ENCODE measurements at regions not wholly inside any gene's neighbourhood (a gene's known extent, or its start where the extent isn't known, plus 50 kb on each side); places are given as distances from the start of the nearest gene placed in this dataset.

GRCh38 chr21:32070126-32070525, 197.3 kb downstream of the HUNK start:
- TF ChIP-seq CTCF (IDR thresholded peaks at IDR 0.05) = no peak
- H3K9me3 ChIP-seq = no peaks in the 10 kb centered on the region
- no peak for ATAC-seq
- H3K36me3 ChIP-seq = no peaks in the 10 kb centered on the region
- WGBS, 2 donors = 76 to 97% methylated on average over 5 of the region's 5 CpGs
- no peak overlapping the region for H3K27ac ChIP-seq
- no peak for DNase-seq
- H3K4me1 ChIP-seq = no peaks in the 10 kb centered on the region
- intact Hi-C loops (cut with DNase I) = no loop called here
- H3K4me3 ChIP-seq = no peak overlapping the region
- H3K27me3 ChIP-seq = peaks cover 0 to 4% (median 0%) of the 10 kb centered on the region in 7 donors

GRCh38 chr21:32065654-32066053, 192.8 kb downstream of the HUNK start:
- Histone ChIP-seq H3K9me3 (no peaks in the 10 kb centered on the region), H3K27me3 (peaks cover 0 to 4% (median 0%) of the 10 kb centered on the region in 7 donors), H3K36me3 (no peaks in the 10 kb centered on the region), H3K4me1 (no peaks in the 10 kb centered on the region), H3K4me3 (no peak overlapping the region), H3K27ac (no peak overlapping the region)
- no peak for TF ChIP-seq CTCF (IDR thresholded peaks at IDR 0.05)
- DNase-seq (no peak), ATAC-seq (no peak)
- intact Hi-C loops (cut with DNase I) = loop anchor here in 1 of 10 donors (2.0 kb wide), 1 partner anchor 47 kb away; no protein-coding TSS in a partner anchor
- WGBS, 2 donors = 95 to 96% methylated on average over 10 of the region's 10 CpGs

- WGBS, 2 donors = 85 to 89% methylated on average over 6 of the region's 6 CpGs
- H3K9me3 ChIP-seq = no peaks in the 10 kb centered on the region
- intact Hi-C loops (cut with DNase I) = no loop called here
- no peak for DNase-seq
- no peak overlapping the region for H3K4me3 ChIP-seq
- no peak overlapping the region for H3K27ac ChIP-seq
- no peak for ATAC-seq
- TF ChIP-seq CTCF (IDR thresholded peaks at IDR 0.05) = no peak
- no peaks in the 10 kb centered on the region for H3K4me1 ChIP-seq
- no peaks in the 10 kb centered on the region for H3K36me3 ChIP-seq
- H3K27me3 ChIP-seq = peaks cover 0 to 4% (median 0%) of the 10 kb centered on the region in 7 donors
Measured at GRCh38 chr21:32064281-32064910, 191.6 kb downstream of the HUNK start.

GRCh38 chr21:32062591-32063227, 189.9 kb downstream of the HUNK start:
- H3K4me3 ChIP-seq = no peak overlapping the region
- ATAC-seq = no peak
- DNase-seq = no peak
- intact Hi-C loops (cut with DNase I) = no loop called here
- H3K27me3 ChIP-seq = peaks cover 0 to 4% (median 0%) of the 10 kb centered on the region in 7 donors
- 80 to 81% methylated on average over 6 of the region's 6 CpGs for WGBS, 2 donors
- no peaks in the 10 kb centered on the region for H3K9me3 ChIP-seq
- no peaks in the 10 kb centered on the region for H3K4me1 ChIP-seq
- H3K27ac ChIP-seq = no peak overlapping the region
- TF ChIP-seq CTCF (IDR thresholded peaks at IDR 0.05) = no peak
- H3K36me3 ChIP-seq = no peaks in the 10 kb centered on the region
